DOHH2 (cell line): ENCODE measurements at regions not wholly inside any gene's neighbourhood (a gene's known extent, or its start where the extent isn't known, plus 50 kb on each side); places are given as distances from the start of the nearest gene placed in this dataset.
A peak's percentile ranks its signal among the peaks of the same experiment; 100 is the strongest.

ENCODE experiments used
- H3F3A ChIP-seq: fragments of 200-600 bp; sonication (generic), shearing (Covaris generic); 2 replicates; pipeline ENCODE4 v1.6.0; 2016; ENCODE audit warnings: antibody characterized with exemption, mild to moderate bottlenecking; ENCODE audit not compliant: control insufficient read depth, insufficient read depth
- H3K27ac ChIP-seq: fragments of 200-600 bp; sonication (generic); 2 replicates; pipeline ENCODE4 v1.5.1; 2014; ENCODE audit warnings: low read depth, mild to moderate bottlenecking, low read length, moderate library complexity
- H3K27me3 ChIP-seq: fragments of 200-600 bp; sonication (generic); 2 replicates; pipeline ENCODE4 v1.6.1; 2014; ENCODE audit warnings: mild to moderate bottlenecking, low read length, mixed read lengths; ENCODE audit not compliant: control insufficient read depth
- H3K36me3 ChIP-seq: fragments of 200-600 bp; sonication (generic); 2 replicates; pipeline ENCODE4 v1.6.1; 2014; ENCODE audit warnings: mild to moderate bottlenecking, low read length, moderate library complexity, mixed read lengths; ENCODE audit not compliant: control insufficient read depth
- H3K4me1 ChIP-seq: fragments of 200-600 bp; sonication (generic); 2 replicates; pipeline ENCODE4 v1.6.1; 2014; ENCODE audit warnings: mild to moderate bottlenecking, low read length, mixed read lengths; ENCODE audit not compliant: control insufficient read depth
- H3K4me2 ChIP-seq: fragments of 200-600 bp; sonication (generic); 2 replicates; pipeline ENCODE4 v1.6.0; 2014; ENCODE audit warnings: mild to moderate bottlenecking, low read length, moderate library complexity
- H3K4me3 ChIP-seq: fragments of 200-600 bp; sonication (generic); 2 replicates; pipeline ENCODE4 v1.5.1; 2014; ENCODE audit warnings: mild to moderate bottlenecking, low read length, mixed read lengths
- H3K79me2 ChIP-seq: fragments of 200-600 bp; sonication (generic); 2 replicates; pipeline ENCODE4 v1.6.1; 2014; ENCODE audit warnings: mild to moderate bottlenecking, low read length, mixed read lengths; ENCODE audit not compliant: control insufficient read depth
- H3K9me2 ChIP-seq: fragments of 200-600 bp; sonication (generic); replicated peaks from 2 replicates; pipeline ENCODE4 v1.6.1; 2014; ENCODE audit warnings: mild to moderate bottlenecking, low read length, mixed read lengths; ENCODE audit not compliant: control insufficient read depth
- H3K9me3 ChIP-seq: fragments of 200-600 bp; sonication (generic); 2 replicates; pipeline ENCODE4 v1.6.1; 2014; ENCODE audit warnings: antibody characterized with exemption, low read length, mixed read lengths; ENCODE audit not compliant: control insufficient read depth, insufficient read depth
- H4K20me1 ChIP-seq: fragments of 200-600 bp; sonication (generic); 2 replicates; pipeline ENCODE4 v1.6.0; 2014; ENCODE audit warnings: low read depth, mild to moderate bottlenecking, antibody characterized with exemption, low read length, moderate library complexity; ENCODE audit not compliant: control insufficient read depth, insufficient read depth
- EZH2phosphoT487 ChIP-seq: fragments of 200-600 bp; sonication (generic); IDR thresholded peaks from 2 replicates; pipeline ENCODE4 v1.6.1; 2017; ENCODE audit warnings: borderline replicate concordance, mild to moderate bottlenecking, antibody characterized with exemption, low read length, moderate library complexity, mixed read lengths
- TF ChIP-seq, protein P1 (sequence below): fragments of 200-600 bp; sonication (generic); IDR thresholded peaks from one replicate; pipeline ENCODE4 v1.5.1; 2014; ENCODE audit warnings: antibody characterized with exemption, mild to moderate bottlenecking, low read depth, low read length; ENCODE audit not compliant: poor library complexity, severe bottlenecking

DNA sequence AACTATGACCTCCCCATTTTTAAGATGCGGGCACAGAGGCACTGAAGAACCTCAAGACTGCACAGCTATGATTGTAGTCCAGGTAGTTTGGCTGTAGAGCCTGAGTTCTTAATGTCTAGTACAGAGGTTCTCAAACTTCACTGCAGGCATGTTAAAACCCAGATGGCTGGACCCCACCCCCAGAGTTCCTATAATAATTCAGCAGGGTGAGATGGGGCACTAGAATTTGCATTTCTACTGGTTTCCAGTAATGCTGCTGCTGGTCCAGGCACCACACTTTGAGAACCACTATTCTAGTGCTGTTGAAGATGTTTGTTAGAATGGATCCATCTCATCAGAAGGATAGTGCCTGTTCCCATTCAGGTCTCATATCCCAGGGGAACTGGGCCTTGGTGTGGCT, 274.9 kb downstream of the ABHD5 start:
- Histone ChIP-seq H3K4me1 (peaks cover 17% of the 10 kb centered on the region), H3K36me3 (no peaks in the 10 kb centered on the region), H3K27me3 (no peaks in the 10 kb centered on the region), H4K20me1 (no peaks in the 10 kb centered on the region), H3K4me3 (peak overlapping the region; percentile 12; the same call in 1 of the 2 replicates), H3K27ac (no peak overlapping the region), H3K4me2 (peak overlapping the region; percentile 45), H3K79me2 (no peaks in the 10 kb centered on the region), H3F3A (no peaks in the 10 kb centered on the region), H3K9me3 (no peaks in the 10 kb centered on the region), H3K9me2 (no peaks in the 10 kb centered on the region)
- TF ChIP-seq EZH2phosphoT487, result no peak
- TF ChIP-seq, protein P1, sequence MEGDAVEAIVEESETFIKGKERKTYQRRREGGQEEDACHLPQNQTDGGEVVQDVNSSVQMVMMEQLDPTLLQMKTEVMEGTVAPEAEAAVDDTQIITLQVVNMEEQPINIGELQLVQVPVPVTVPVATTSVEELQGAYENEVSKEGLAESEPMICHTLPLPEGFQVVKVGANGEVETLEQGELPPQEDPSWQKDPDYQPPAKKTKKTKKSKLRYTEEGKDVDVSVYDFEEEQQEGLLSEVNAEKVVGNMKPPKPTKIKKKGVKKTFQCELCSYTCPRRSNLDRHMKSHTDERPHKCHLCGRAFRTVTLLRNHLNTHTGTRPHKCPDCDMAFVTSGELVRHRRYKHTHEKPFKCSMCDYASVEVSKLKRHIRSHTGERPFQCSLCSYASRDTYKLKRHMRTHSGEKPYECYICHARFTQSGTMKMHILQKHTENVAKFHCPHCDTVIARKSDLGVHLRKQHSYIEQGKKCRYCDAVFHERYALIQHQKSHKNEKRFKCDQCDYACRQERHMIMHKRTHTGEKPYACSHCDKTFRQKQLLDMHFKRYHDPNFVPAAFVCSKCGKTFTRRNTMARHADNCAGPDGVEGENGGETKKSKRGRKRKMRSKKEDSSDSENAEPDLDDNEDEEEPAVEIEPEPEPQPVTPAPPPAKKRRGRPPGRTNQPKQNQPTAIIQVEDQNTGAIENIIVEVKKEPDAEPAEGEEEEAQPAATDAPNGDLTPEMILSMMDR, result no peak

DNA sequence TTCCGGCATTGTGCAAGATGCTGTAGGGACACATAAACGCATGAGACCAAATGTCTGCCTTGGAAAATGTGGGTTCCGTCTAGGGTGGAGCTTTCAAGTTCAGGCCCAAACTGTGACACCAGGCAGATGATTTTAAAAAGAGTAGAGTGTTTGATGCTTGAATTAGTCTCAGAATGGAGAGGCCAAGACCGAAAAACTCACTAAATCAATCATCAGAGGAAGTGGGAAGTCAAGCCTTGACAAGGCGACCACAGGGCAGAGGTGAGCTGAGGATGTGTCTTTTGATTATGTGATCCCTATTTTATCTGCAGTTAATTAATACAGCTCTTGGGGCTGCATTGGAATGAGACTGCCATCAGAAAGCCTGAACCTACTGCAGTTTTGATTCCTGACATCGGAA, 275.4 kb downstream of the ABHD5 start:
- H3K4me3 ChIP-seq, result peak overlapping the region; percentile 12; the same call in 1 of the 2 replicates
- H3K79me2 ChIP-seq, result no peaks in the 10 kb centered on the region
- H3K4me1 ChIP-seq, result peaks cover 14% of the 10 kb centered on the region
- no peak overlapping the region for H3K27ac ChIP-seq
- no peaks in the 10 kb centered on the region for H4K20me1 ChIP-seq
- H3K9me3 ChIP-seq, result no peaks in the 10 kb centered on the region
- peak overlapping the region; percentile 45 for H3K4me2 ChIP-seq
- H3K36me3 ChIP-seq, result no peaks in the 10 kb centered on the region
- no peak for TF ChIP-seq EZH2phosphoT487
- TF ChIP-seq, protein P1, result no peak
- H3F3A ChIP-seq, result no peaks in the 10 kb centered on the region
- no peaks in the 10 kb centered on the region for H3K9me2 ChIP-seq
- no peaks in the 10 kb centered on the region for H3K27me3 ChIP-seq

DNA sequence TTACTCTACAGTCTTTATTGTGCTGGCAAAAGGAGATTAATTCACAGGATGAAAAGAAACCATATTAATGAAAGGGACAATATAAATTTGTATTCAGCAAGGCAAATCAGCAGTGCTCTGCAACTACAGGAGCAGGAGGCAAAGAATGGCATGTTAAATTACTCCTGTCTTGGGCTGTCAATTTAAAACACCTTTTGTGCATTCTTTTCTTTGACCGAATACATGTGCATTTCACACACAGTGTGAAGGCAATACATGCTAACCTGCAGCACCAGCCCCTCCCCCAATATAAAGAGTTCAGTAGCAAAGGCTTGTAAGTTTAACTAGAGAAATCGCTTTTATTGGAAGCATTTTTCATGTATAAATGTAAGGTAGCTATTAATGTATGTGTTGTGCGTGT, 275.2 kb upstream of the TOPAZ1 start:
- H3K27ac ChIP-seq, result no peak overlapping the region
- no peaks in the 10 kb centered on the region for H3K27me3 ChIP-seq
- no peak for TF ChIP-seq EZH2phosphoT487
- TF ChIP-seq, protein P1, result no peak
- no peaks in the 10 kb centered on the region for H4K20me1 ChIP-seq
- H3F3A ChIP-seq, result no peaks in the 10 kb centered on the region
- H3K9me2 ChIP-seq, result no peaks in the 10 kb centered on the region
- no peaks in the 10 kb centered on the region for H3K79me2 ChIP-seq
- no peaks in the 10 kb centered on the region for H3K9me3 ChIP-seq
- peak overlapping the region; percentile 45 for H3K4me2 ChIP-seq
- H3K36me3 ChIP-seq, result no peaks in the 10 kb centered on the region
- H3K4me1 ChIP-seq, result peaks cover 14% of the 10 kb centered on the region
- H3K4me3 ChIP-seq, result no peak overlapping the region; the same call in 1 of the 2 replicates

DNA sequence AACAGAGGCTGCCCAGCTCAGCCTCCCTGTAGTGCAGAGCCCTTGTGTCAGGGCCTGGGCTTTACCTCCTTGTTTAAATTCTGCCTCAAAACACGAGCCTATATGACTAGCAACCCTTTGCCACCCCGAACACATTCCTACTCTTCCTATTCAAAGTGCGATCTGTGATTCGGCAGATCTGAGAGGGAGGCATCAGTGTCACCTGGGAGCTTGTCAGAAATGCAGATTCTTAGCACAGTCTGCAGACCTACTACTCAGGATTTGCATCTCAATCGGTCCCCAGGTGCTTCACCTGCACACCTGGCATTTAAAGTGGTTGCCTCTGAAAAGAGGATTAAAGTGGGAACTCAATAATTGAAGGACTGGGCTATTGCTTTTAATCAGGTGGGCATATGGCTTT, 273.2 kb upstream of the TOPAZ1 start:
- Histone ChIP-seq H4K20me1 (no peaks in the 10 kb centered on the region), H3K4me2 (no peak overlapping the region)
- no peak for TF ChIP-seq EZH2phosphoT487
- TF ChIP-seq, protein P1, result no peak

More for the DNA sequence above, 273.2 kb upstream of the TOPAZ1 start:
- Histone ChIP-seq H3K27me3 (no peaks in the 10 kb centered on the region), H3F3A (no peaks in the 10 kb centered on the region), H3K79me2 (no peaks in the 10 kb centered on the region), H3K4me1 (peaks cover 14% of the 10 kb centered on the region), H3K27ac (no peak overlapping the region), H3K36me3 (no peaks in the 10 kb centered on the region), H3K4me3 (no peak overlapping the region), H3K9me2 (no peaks in the 10 kb centered on the region), H3K9me3 (no peaks in the 10 kb centered on the region)
